ENCODE measurements at regions not wholly inside any gene's neighbourhood (a gene's known extent, or its start where the extent isn't known, plus 50 kb on each side); places are given as distances from the start of the nearest gene placed in this dataset.

GRCh38 chr9:30851600-30851999, 1532.8 kb upstream of the ACO1 start:
- Histone ChIP-seq H3K27me3 (ENCODE audit: control insufficient read depth in 1 of 2, insufficient read depth in 1 of 2, low read length in 2 of 2) (no peaks in the 10 kb centered on the region), H2BK15ac (ENCODE audit: low read depth, poor library complexity, severe bottlenecking) (no peak overlapping the region), H2BK5ac (ENCODE audit: low read depth, low read length, poor library complexity, severe bottlenecking) (no peak overlapping the region), H4K8ac (ENCODE audit: low read length) (no peak overlapping the region), H3K4me2 (ENCODE audit: low read length, poor library complexity, severe bottlenecking) (no peak overlapping the region), H2AFZ (ENCODE audit: low read depth, low read length) (no peak overlapping the region), H3K14ac (ENCODE audit: low read length in 2 of 2) (no peak overlapping the region), H3K4ac (ENCODE audit: low read depth in 1 of 2, low read length in 2 of 2) (no peak overlapping the region), H2AK5ac (ENCODE audit: low read length, severe bottlenecking) (no peak overlapping the region), H3K27ac (ENCODE audit: low read length, poor library complexity, severe bottlenecking) (no peak overlapping the region), H3K79me1 (replicated peaks; ENCODE audit: low read length, poor library complexity, severe bottlenecking) (no peaks in the 10 kb centered on the region), H4K91ac (ENCODE audit: low read length) (no peak overlapping the region), H3K4me1 (ENCODE audit: control insufficient read depth, insufficient read depth, low read depth, low read length) (no peaks in the 10 kb centered on the region), H3K9me3 (ENCODE audit: control insufficient read depth, low read length) (no peaks in the 10 kb centered on the region), H3K4me3 (ENCODE audit: insufficient read depth in 1 of 2, low read depth in 1 of 2, low read length in 2 of 2) (no peak overlapping the region), H3K18ac (ENCODE audit: low read depth in 1 of 2, low read length in 2 of 2) (no peak overlapping the region), H2BK12ac (ENCODE audit: low read length in 2 of 2) (no peak overlapping the region), H2BK120ac (ENCODE audit: low read depth, low read length) (no peak overlapping the region), H3K9ac (ENCODE audit: low read length) (no peak overlapping the region), H3K23ac (ENCODE audit: low read length in 2 of 2) (no peak overlapping the region), H3K36me3 (ENCODE audit: control insufficient read depth in 1 of 2, insufficient read depth in 2 of 2, low read depth in 1 of 2, low read length in 2 of 2) (no peaks in the 10 kb centered on the region)
- DNase-seq, result no peak

- WGBS, result no CpG with 5 or more reads among the region's 1 CpG
- H3K27ac ChIP-seq (ENCODE audit: low read length, poor library complexity, severe bottlenecking), result no peak overlapping the region
Observed at GRCh38 chr9:30900706-30901105, 1483.7 kb upstream of the ACO1 start.

DNA sequence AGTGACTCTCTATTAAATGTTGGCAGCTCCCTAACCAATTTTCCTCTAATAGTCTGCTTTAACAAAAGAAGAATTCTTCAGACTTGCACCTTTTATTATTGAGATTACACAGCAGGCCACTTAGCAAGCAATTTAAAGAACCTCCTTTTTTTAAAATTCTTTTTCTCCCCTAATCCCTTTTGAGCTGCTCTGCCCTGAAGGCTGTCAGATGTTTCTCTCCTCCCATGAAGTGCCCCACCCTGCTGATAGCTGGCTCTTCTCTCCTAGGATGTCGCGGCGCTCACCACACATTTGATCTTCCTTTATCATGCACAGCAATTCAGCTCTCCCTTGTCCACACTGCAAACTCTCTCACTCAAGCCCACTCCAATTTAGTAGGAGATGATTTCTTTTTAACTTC, 1471.1 kb upstream of the ACO1 start:
- H3K4me3 ChIP-seq (ENCODE audit: insufficient read depth in 1 of 2, low read depth in 1 of 2, low read length in 2 of 2), result no peak overlapping the region
- H3K36me3 ChIP-seq (ENCODE audit: control insufficient read depth in 1 of 2, insufficient read depth in 2 of 2, low read depth in 1 of 2, low read length in 2 of 2), result no peaks in the 10 kb centered on the region
- no peak overlapping the region for H2BK12ac ChIP-seq (ENCODE audit: low read length in 2 of 2)
- DNase-seq, result no peak
- H3K27me3 ChIP-seq (ENCODE audit: control insufficient read depth in 1 of 2, insufficient read depth in 1 of 2, low read length in 2 of 2), result no peaks in the 10 kb centered on the region
- no peak overlapping the region for H3K23ac ChIP-seq (ENCODE audit: low read length in 2 of 2)
- no peak overlapping the region for H3K9ac ChIP-seq (ENCODE audit: low read length)
- H2AFZ ChIP-seq (ENCODE audit: low read depth, low read length), result no peak overlapping the region
- H3K4me1 ChIP-seq (ENCODE audit: control insufficient read depth, insufficient read depth, low read depth, low read length), result no peaks in the 10 kb centered on the region
- no peak overlapping the region for H3K14ac ChIP-seq (ENCODE audit: low read length in 2 of 2)
- H3K9me3 ChIP-seq (ENCODE audit: control insufficient read depth, low read length), result no peaks in the 10 kb centered on the region
- H4K8ac ChIP-seq (ENCODE audit: low read length), result no peak overlapping the region
- H2BK5ac ChIP-seq (ENCODE audit: low read depth, low read length, poor library complexity, severe bottlenecking), result no peak overlapping the region
- no peak overlapping the region for H4K91ac ChIP-seq (ENCODE audit: low read length)
- no peak overlapping the region for H2BK15ac ChIP-seq (ENCODE audit: low read depth, poor library complexity, severe bottlenecking)
- 24% methylated on average over 3 of the region's 3 CpGs for WGBS
- no peak overlapping the region for H3K4me2 ChIP-seq (ENCODE audit: low read length, poor library complexity, severe bottlenecking)
- no peak overlapping the region for H3K27ac ChIP-seq (ENCODE audit: low read length, poor library complexity, severe bottlenecking)
- no peak overlapping the region for H2AK5ac ChIP-seq (ENCODE audit: low read length, severe bottlenecking)
- no peaks in the 10 kb centered on the region for H3K79me1 ChIP-seq (replicated peaks; ENCODE audit: low read length, poor library complexity, severe bottlenecking)
- no peak overlapping the region for H3K18ac ChIP-seq (ENCODE audit: low read depth in 1 of 2, low read length in 2 of 2)
- no peak overlapping the region for H3K4ac ChIP-seq (ENCODE audit: low read depth in 1 of 2, low read length in 2 of 2)
- no peak overlapping the region for H2BK120ac ChIP-seq (ENCODE audit: low read depth, low read length)

More at GRCh38 chr9:30900706-30901105, 1483.7 kb upstream of the ACO1 start:
- Histone ChIP-seq H3K9ac (ENCODE audit: low read length) (no peak overlapping the region), H3K9me3 (ENCODE audit: control insufficient read depth, low read length) (no peaks in the 10 kb centered on the region), H3K27me3 (ENCODE audit: control insufficient read depth in 1 of 2, insufficient read depth in 1 of 2, low read length in 2 of 2) (no peaks in the 10 kb centered on the region), H3K36me3 (ENCODE audit: control insufficient read depth in 1 of 2, insufficient read depth in 2 of 2, low read depth in 1 of 2, low read length in 2 of 2) (no peaks in the 10 kb centered on the region), H3K18ac (ENCODE audit: low read depth in 1 of 2, low read length in 2 of 2) (no peak overlapping the region), H2BK15ac (ENCODE audit: low read depth, poor library complexity, severe bottlenecking) (no peak overlapping the region), H2BK12ac (ENCODE audit: low read length in 2 of 2) (no peak overlapping the region), H4K8ac (ENCODE audit: low read length) (no peak overlapping the region), H2BK5ac (ENCODE audit: low read depth, low read length, poor library complexity, severe bottlenecking) (no peak overlapping the region), H3K4ac (ENCODE audit: low read depth in 1 of 2, low read length in 2 of 2) (no peak overlapping the region), H2AFZ (ENCODE audit: low read depth, low read length) (no peak overlapping the region), H3K4me1 (ENCODE audit: control insufficient read depth, insufficient read depth, low read depth, low read length) (no peaks in the 10 kb centered on the region), H3K4me2 (ENCODE audit: low read length, poor library complexity, severe bottlenecking) (no peak overlapping the region), H3K4me3 (ENCODE audit: insufficient read depth in 1 of 2, low read depth in 1 of 2, low read length in 2 of 2) (no peak overlapping the region), H2BK120ac (ENCODE audit: low read depth, low read length) (no peak overlapping the region), H3K14ac (ENCODE audit: low read length in 2 of 2) (no peak overlapping the region), H3K79me1 (replicated peaks; ENCODE audit: low read length, poor library complexity, severe bottlenecking) (no peaks in the 10 kb centered on the region), H2AK5ac (ENCODE audit: low read length, severe bottlenecking) (no peak overlapping the region), H4K91ac (ENCODE audit: low read length) (no peak overlapping the region), H3K23ac (ENCODE audit: low read length in 2 of 2) (no peak overlapping the region)
- DNase-seq, result no peak

DNA sequence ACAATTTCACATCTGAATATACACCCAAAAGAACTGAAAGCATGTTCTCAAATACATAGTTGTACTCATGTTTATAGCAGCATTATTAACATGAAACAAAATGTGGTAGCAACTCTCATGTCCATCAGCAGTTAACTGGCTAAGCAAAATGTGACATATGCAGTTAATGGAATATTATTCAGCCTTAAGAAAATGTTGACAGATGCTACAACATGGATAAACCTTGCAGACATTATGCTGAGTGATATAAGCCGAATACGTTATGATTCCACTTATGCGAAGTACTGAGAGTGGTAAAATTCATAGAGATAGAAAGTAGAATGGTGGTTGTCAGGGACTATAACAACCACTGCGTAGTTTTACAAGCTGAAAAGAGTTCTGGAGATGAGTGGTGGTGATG, 1469.0 kb upstream of the ACO1 start:
- no peak for DNase-seq
- no peak overlapping the region for H3K4ac ChIP-seq (ENCODE audit: low read depth in 1 of 2, low read length in 2 of 2)

More for the DNA sequence above, 1469.0 kb upstream of the ACO1 start:
- Histone ChIP-seq H2BK120ac (ENCODE audit: low read depth, low read length) (no peak overlapping the region), H3K9me3 (ENCODE audit: control insufficient read depth, low read length) (no peaks in the 10 kb centered on the region), H3K36me3 (ENCODE audit: control insufficient read depth in 1 of 2, insufficient read depth in 2 of 2, low read depth in 1 of 2, low read length in 2 of 2) (no peaks in the 10 kb centered on the region), H3K4me3 (ENCODE audit: insufficient read depth in 1 of 2, low read depth in 1 of 2, low read length in 2 of 2) (no peak overlapping the region), H3K27me3 (ENCODE audit: control insufficient read depth in 1 of 2, insufficient read depth in 1 of 2, low read length in 2 of 2) (no peaks in the 10 kb centered on the region), H2AK5ac (ENCODE audit: low read length, severe bottlenecking) (no peak overlapping the region), H4K91ac (ENCODE audit: low read length) (no peak overlapping the region), H3K79me1 (replicated peaks; ENCODE audit: low read length, poor library complexity, severe bottlenecking) (no peaks in the 10 kb centered on the region), H3K23ac (ENCODE audit: low read length in 2 of 2) (no peak overlapping the region), H4K8ac (ENCODE audit: low read length) (no peak overlapping the region), H3K14ac (ENCODE audit: low read length in 2 of 2) (no peak overlapping the region), H2AFZ (ENCODE audit: low read depth, low read length) (no peak overlapping the region), H3K27ac (ENCODE audit: low read length, poor library complexity, severe bottlenecking) (no peak overlapping the region), H2BK15ac (ENCODE audit: low read depth, poor library complexity, severe bottlenecking) (no peak overlapping the region), H2BK12ac (ENCODE audit: low read length in 2 of 2) (no peak overlapping the region), H2BK5ac (ENCODE audit: low read depth, low read length, poor library complexity, severe bottlenecking) (no peak overlapping the region), H3K18ac (ENCODE audit: low read depth in 1 of 2, low read length in 2 of 2) (no peak overlapping the region), H3K4me2 (ENCODE audit: low read length, poor library complexity, severe bottlenecking) (no peak overlapping the region), H3K9ac (ENCODE audit: low read length) (no peak overlapping the region), H3K4me1 (ENCODE audit: control insufficient read depth, insufficient read depth, low read depth, low read length) (no peaks in the 10 kb centered on the region)
- 85% methylated on average over 4 of the region's 4 CpGs for WGBS
